ENCODE measurements at regions not wholly inside any gene's neighbourhood (a gene's known extent, or its start where the extent isn't known, plus 50 kb on each side); places are given as distances from the start of the nearest gene placed in this dataset. TPM values are rescaled to one million over a fixed set of nuclear protein-coding genes. Genes with fewer than 3 reads are reported as not detected.

GRCh38 chr1:91623020-91623419 is 122.4 kb downstream of the CDC7 start:
- H3F3A ChIP-seq (replicated peaks; ENCODE audit: low read depth), result no peaks in the 10 kb centered on the region
- H3K4me1 ChIP-seq (ENCODE audit: insufficient read depth), result no peaks in the 10 kb centered on the region
- H4K20me1 ChIP-seq (replicated peaks; ENCODE audit: insufficient read depth), result no peaks in the 10 kb centered on the region
- H3K4me3 Mint-ChIP-seq, result no peak overlapping the region
- ATAC-seq, result no peak
- no peaks in the 10 kb centered on the region for H3K36me3 ChIP-seq (ENCODE audit: insufficient read depth)
- H3K9me2 ChIP-seq (ENCODE audit: insufficient read depth), result no peaks in the 10 kb centered on the region
- DNase-seq (ENCODE audit: low spot score), result no peak
- no peak overlapping the region for H2AFZ ChIP-seq
- TF ChIP-seq CREB1 (CRISPR knock-in tag; IDR thresholded peaks at IDR 0.05; ENCODE audit: low read depth), result no peak
- H3K79me2 ChIP-seq (replicated peaks; ENCODE audit: insufficient read depth), result no peaks in the 10 kb centered on the region
- H3K27me3 Mint-ChIP-seq (ENCODE audit: insufficient read depth, low read depth, poor library complexity), result no peaks in the 10 kb centered on the region
- peaks cover 2% of the 10 kb centered on the region; the same call in 2 of the 3 replicates for H3K4me1 Mint-ChIP-seq
- no peak overlapping the region for H3K4me3 ChIP-seq
- H3K27me3 ChIP-seq (ENCODE audit: insufficient read depth), result no peaks in the 10 kb centered on the region
- H3K9me3 Mint-ChIP-seq, result no peaks in the 10 kb centered on the region
- no peak overlapping the region for H3K4me2 ChIP-seq
- H3K27ac ChIP-seq (ENCODE audit: low read depth), result no peak overlapping the region
- H3K27ac Mint-ChIP-seq, result no peak overlapping the region
- no peaks in the 10 kb centered on the region for H3K36me3 Mint-ChIP-seq (ENCODE audit: low read depth)

- Mint-ChIP-seq H3K9me3 (no peaks in the 10 kb centered on the region), H3K27me3 (ENCODE audit: insufficient read depth, low read depth, poor library complexity) (no peaks in the 10 kb centered on the region), H3K4me1 (no peaks in the 10 kb centered on the region), H3K27ac (no peak overlapping the region), H3K4me3 (no peak overlapping the region), H3K36me3 (ENCODE audit: low read depth) (no peaks in the 10 kb centered on the region)
- Histone ChIP-seq H3K27me3 (ENCODE audit: insufficient read depth) (no peaks in the 10 kb centered on the region), H3K4me3 (no peak overlapping the region), H3K4me1 (ENCODE audit: insufficient read depth) (no peaks in the 10 kb centered on the region), H3K36me3 (ENCODE audit: insufficient read depth) (no peaks in the 10 kb centered on the region), H3K27ac (ENCODE audit: low read depth) (no peak overlapping the region), H3K9me2 (ENCODE audit: insufficient read depth) (no peaks in the 10 kb centered on the region), H4K20me1 (replicated peaks; ENCODE audit: insufficient read depth) (no peaks in the 10 kb centered on the region), H3K79me2 (replicated peaks; ENCODE audit: insufficient read depth) (no peaks in the 10 kb centered on the region), H3F3A (replicated peaks; ENCODE audit: low read depth) (no peaks in the 10 kb centered on the region), H3K4me2 (no peak overlapping the region), H2AFZ (no peak overlapping the region)
- no peak for ATAC-seq
- no peak for DNase-seq (ENCODE audit: low spot score)
- TF ChIP-seq EZH2phosphoT487 (IDR thresholded peaks at IDR 0.05; ENCODE audit: unreplicated experiment) (no peak), EZH2 (IDR thresholded peaks at IDR 0.05; ENCODE audit: low read depth, unreplicated experiment) (no peak), JUNB (IDR thresholded peaks at IDR 0.05; ENCODE audit: unreplicated experiment) (no peak)
Measured at GRCh38 chr1:91624331-91624730, 123.7 kb downstream of the CDC7 start.

Small RNA genes in the stretch of these regions (small RNA-seq; reads per million reads assigned to genes)
- gene AL714022.1 (ENCODE audit: low replicate concordance), result not detected

All from GM23338 (cell line).